Skeletal muscle satellite cell (primary cell): ENCODE measurements at regions not wholly inside any gene's neighbourhood (a gene's known extent, or its start where the extent isn't known, plus 50 kb on each side); places are given as distances from the start of the nearest gene placed in this dataset.

Experiments
- H3K27me3 ChIP-seq: 2 replicates; pipeline ENCODE4 v1.7.0; 2013; ENCODE audit warnings: low read length; ENCODE audit not compliant: control insufficient read depth, insufficient read depth
- H3K36me3 ChIP-seq: 2 replicates; pipeline ENCODE4 v1.7.0; 2013; ENCODE audit warnings: mild to moderate bottlenecking, control low read depth, low read length; ENCODE audit not compliant: insufficient read depth
- H3K4me1 ChIP-seq: 2 replicates; pipeline ENCODE4 v1.7.0; 2013; ENCODE audit warnings: low read length; ENCODE audit not compliant: control insufficient read depth, insufficient read depth
- H3K4me2 ChIP-seq: 2 replicates; pipeline ENCODE4 v1.7.0; 2013; ENCODE audit warnings: mild to moderate bottlenecking, low read length
- H3K4me3 ChIP-seq: 2 replicates; pipeline ENCODE4 v1.7.0; 2013; ENCODE audit warnings: low read length
- H3K9ac ChIP-seq: 2 replicates; pipeline ENCODE4 v1.7.0; 2013; ENCODE audit warnings: mild to moderate bottlenecking, low read depth, low read length, moderate library complexity
- H3K9me3 ChIP-seq: replicated peaks from 2 replicates; pipeline ENCODE4 v1.7.0; 2013; ENCODE audit warnings: mild to moderate bottlenecking, control low read depth, low read length

GRCh38 chr6:126641641-126642040 lies 301.7 kb downstream of the CENPW start:
- no peak overlapping the region for H3K4me2 ChIP-seq
- no peaks in the 10 kb centered on the region for H3K4me1 ChIP-seq
- H3K4me3 ChIP-seq, result no peak overlapping the region
- no peak overlapping the region for H3K9ac ChIP-seq
- no peaks in the 10 kb centered on the region for H3K27me3 ChIP-seq
- no peaks in the 10 kb centered on the region for H3K36me3 ChIP-seq
- H3K9me3 ChIP-seq, result no peaks in the 10 kb centered on the region

- Histone ChIP-seq H3K36me3 (no peaks in the 10 kb centered on the region), H3K4me1 (no peaks in the 10 kb centered on the region), H3K4me2 (no peak overlapping the region), H3K9me3 (no peaks in the 10 kb centered on the region), H3K4me3 (no peak overlapping the region), H3K27me3 (no peaks in the 10 kb centered on the region), H3K9ac (no peak overlapping the region)
Observed at GRCh38 chr6:126643352-126643751, 303.4 kb downstream of the CENPW start.

GRCh38 chr6:126650931-126651330 lies 311.0 kb downstream of the CENPW start:
- no peak overlapping the region for H3K9ac ChIP-seq
- no peak overlapping the region for H3K4me2 ChIP-seq
- H3K27me3 ChIP-seq, result no peaks in the 10 kb centered on the region
- H3K9me3 ChIP-seq, result no peaks in the 10 kb centered on the region
- H3K4me3 ChIP-seq, result no peak overlapping the region
- no peaks in the 10 kb centered on the region for H3K4me1 ChIP-seq
- no peaks in the 10 kb centered on the region for H3K36me3 ChIP-seq

GRCh38 chr6:126657561-126658175 lies 317.8 kb downstream of the CENPW start:
- Histone ChIP-seq H3K27me3 (no peaks in the 10 kb centered on the region), H3K36me3 (no peaks in the 10 kb centered on the region), H3K9ac (no peak overlapping the region), H3K9me3 (no peaks in the 10 kb centered on the region), H3K4me1 (peaks cover 8% of the 10 kb centered on the region), H3K4me3 (no peak overlapping the region), H3K4me2 (no peak overlapping the region)

- H3K4me3 ChIP-seq, result no peak overlapping the region
- no peak overlapping the region for H3K4me2 ChIP-seq
- H3K9ac ChIP-seq, result no peak overlapping the region
- H3K9me3 ChIP-seq, result no peaks in the 10 kb centered on the region
- no peaks in the 10 kb centered on the region for H3K27me3 ChIP-seq
- H3K4me1 ChIP-seq, result peaks cover 8% of the 10 kb centered on the region
- H3K36me3 ChIP-seq, result no peaks in the 10 kb centered on the region
Observed at GRCh38 chr6:126660376-126660775, 320.5 kb downstream of the CENPW start.

GRCh38 chr6:126661646-126662045 lies 321.7 kb downstream of the CENPW start:
- Histone ChIP-seq H3K27me3 (no peaks in the 10 kb centered on the region), H3K4me3 (no peak overlapping the region), H3K9me3 (no peaks in the 10 kb centered on the region), H3K4me1 (peaks cover 8% of the 10 kb centered on the region), H3K36me3 (no peaks in the 10 kb centered on the region), H3K9ac (peak overlapping the region; percentile 56), H3K4me2 (peak overlapping the region; percentile 9)

GRCh38 chr6:126662966-126663365 lies 323.1 kb downstream of the CENPW start:
- H3K9ac ChIP-seq, result no peak overlapping the region
- no peaks in the 10 kb centered on the region for H3K36me3 ChIP-seq
- H3K4me2 ChIP-seq, result no peak overlapping the region
- peaks cover 8% of the 10 kb centered on the region for H3K4me1 ChIP-seq
- no peaks in the 10 kb centered on the region for H3K27me3 ChIP-seq
- no peaks in the 10 kb centered on the region for H3K9me3 ChIP-seq
- no peak overlapping the region for H3K4me3 ChIP-seq

- Histone ChIP-seq H3K9me3 (no peaks in the 10 kb centered on the region), H3K36me3 (no peaks in the 10 kb centered on the region), H3K27me3 (no peaks in the 10 kb centered on the region), H3K4me3 (no peak overlapping the region), H3K4me1 (peaks cover 8% of the 10 kb centered on the region), H3K4me2 (no peak overlapping the region), H3K9ac (no peak overlapping the region)
Observed at GRCh38 chr6:126664271-126664670, 324.4 kb downstream of the CENPW start.

GRCh38 chr6:126665551-126665950 lies 325.6 kb downstream of the CENPW start:
- H3K27me3 ChIP-seq, result no peaks in the 10 kb centered on the region
- no peak overlapping the region for H3K4me3 ChIP-seq
- H3K36me3 ChIP-seq, result no peaks in the 10 kb centered on the region
- H3K4me1 ChIP-seq, result peaks cover 8% of the 10 kb centered on the region
- H3K9ac ChIP-seq, result no peak overlapping the region
- H3K9me3 ChIP-seq, result no peaks in the 10 kb centered on the region
- no peak overlapping the region for H3K4me2 ChIP-seq

- Histone ChIP-seq H3K4me1 (peaks cover 5% of the 10 kb centered on the region), H3K36me3 (no peaks in the 10 kb centered on the region), H3K4me2 (no peak overlapping the region), H3K4me3 (no peak overlapping the region), H3K9ac (no peak overlapping the region), H3K27me3 (no peaks in the 10 kb centered on the region), H3K9me3 (no peaks in the 10 kb centered on the region)
Observed at GRCh38 chr6:126667071-126667470, 327.2 kb downstream of the CENPW start.

- Histone ChIP-seq H3K4me3 (no peak overlapping the region), H3K4me2 (no peak overlapping the region), H3K4me1 (no peaks in the 10 kb centered on the region), H3K27me3 (no peaks in the 10 kb centered on the region), H3K9me3 (no peaks in the 10 kb centered on the region), H3K9ac (no peak overlapping the region), H3K36me3 (no peaks in the 10 kb centered on the region)
Observed at GRCh38 chr6:126667728-126668127, 327.8 kb downstream of the CENPW start.

- no peak overlapping the region for H3K4me3 ChIP-seq
- H3K4me2 ChIP-seq, result peak overlapping the region; percentile 8
- H3K9ac ChIP-seq, result no peak overlapping the region
- no peaks in the 10 kb centered on the region for H3K36me3 ChIP-seq
- H3K27me3 ChIP-seq, result no peaks in the 10 kb centered on the region
- H3K4me1 ChIP-seq, result no peaks in the 10 kb centered on the region
- H3K9me3 ChIP-seq, result no peaks in the 10 kb centered on the region
Observed at GRCh38 chr6:126672649-126673048, 332.7 kb downstream of the CENPW start.
